ENCODE measurements at regions not wholly inside any gene's neighbourhood (a gene's known extent, or its start where the extent isn't known, plus 50 kb on each side); places are given as distances from the start of the nearest gene placed in this dataset.

- Histone ChIP-seq H3K27ac (ENCODE audit: low read length) (no peak overlapping the region), H3K4me3 (ENCODE audit: control insufficient read depth in 1 of 2, extremely low read depth in 1 of 2, low read length in 1 of 2) (no peak overlapping the region), H3K27me3 (replicated peaks in 1 of 2; ENCODE audit: control insufficient read depth in 2 of 2, extremely low read depth in 1 of 2, insufficient read depth in 2 of 2, low read length in 1 of 2) (no peaks in the 10 kb centered on the region), H3K36me3 (ENCODE audit: control insufficient read depth in 2 of 2, extremely low read depth in 1 of 2, insufficient read depth in 1 of 2, low read length in 1 of 2) (no peaks in the 10 kb centered on the region), H3K9me3 (no peaks in the 10 kb centered on the region), H3K4me1 (ENCODE audit: control insufficient read depth in 1 of 2, extremely low read depth in 1 of 2, insufficient read depth in 2 of 2, low read length in 2 of 2) (no peaks in the 10 kb centered on the region)
- Mint-ChIP-seq H3K36me3 (no peaks in the 10 kb centered on the region), H3K4me1 (no peaks in the 10 kb centered on the region), H3K27ac (no peak overlapping the region), H3K4me3 (no peak overlapping the region), H3K27me3 (peaks cover 0 to 4% of the 10 kb centered on the region in 2 donors), H3K9me3 (peaks cover 4 to 9% (median 5%) of the 10 kb centered on the region in 3 donors)
- no peak for DNase-seq
- POLR2A ChIA-PET = no interaction called here
- CTCF ChIA-PET = interaction anchor here in 1 of 2 donors (0.7 kb wide), 1 partner anchor 666 kb away, joined by 4 read pairs; no protein-coding TSS in a partner anchor
- no peak for ATAC-seq (replicated peaks in 1 of 4)
These were observed 376.6 kb downstream of the RSL24D1 start for GRCh38 chr15:54820098-54820497.

- Mint-ChIP-seq H3K9me3 (peaks cover 11 to 16% (median 13%) of the 10 kb centered on the region in 3 donors), H3K4me1 (no peaks in the 10 kb centered on the region), H3K27ac (no peak overlapping the region), H3K36me3 (no peaks in the 10 kb centered on the region), H3K4me3 (no peak overlapping the region), H3K27me3 (peaks cover 0 to 8% of the 10 kb centered on the region in 2 donors)
- POLR2A ChIA-PET = no interaction called here
- no peak overlapping the region for H3K4me3 ChIP-seq (ENCODE audit: control insufficient read depth in 1 of 2, extremely low read depth in 1 of 2, low read length in 1 of 2)
- 63% methylated on average over 1 of the region's 1 CpG for WGBS (ENCODE audit: insufficient coverage)
- H3K27ac ChIP-seq (ENCODE audit: low read length) = no peak overlapping the region
- H3K36me3 ChIP-seq (ENCODE audit: control insufficient read depth in 2 of 2, extremely low read depth in 1 of 2, insufficient read depth in 1 of 2, low read length in 1 of 2) = no peaks in the 10 kb centered on the region
- no peaks in the 10 kb centered on the region for H3K9me3 ChIP-seq
- CTCF ChIA-PET = no interaction called here
- no peak for ATAC-seq (replicated peaks in 1 of 4)
- DNase-seq = no peak
- no peaks in the 10 kb centered on the region for H3K27me3 ChIP-seq (replicated peaks in 1 of 2; ENCODE audit: control insufficient read depth in 2 of 2, extremely low read depth in 1 of 2, insufficient read depth in 2 of 2, low read length in 1 of 2)
- no peaks in the 10 kb centered on the region for H3K4me1 ChIP-seq (ENCODE audit: control insufficient read depth in 1 of 2, extremely low read depth in 1 of 2, insufficient read depth in 2 of 2, low read length in 2 of 2)
These were observed 380.3 kb downstream of the RSL24D1 start for GRCh38 chr15:54816401-54816800.

GRCh38 chr15:54815556-54815955, 381.2 kb downstream of the RSL24D1 start:
- H3K4me3 Mint-ChIP-seq = no peak overlapping the region
- ChIA-PET POLR2A (no interaction called here), CTCF (no interaction called here)
- no peak overlapping the region for H3K27ac Mint-ChIP-seq
- no peaks in the 10 kb centered on the region for H3K27me3 ChIP-seq (replicated peaks in 1 of 2; ENCODE audit: control insufficient read depth in 2 of 2, extremely low read depth in 1 of 2, insufficient read depth in 2 of 2, low read length in 1 of 2)
- DNase-seq = no peak
- no peaks in the 10 kb centered on the region for H3K4me1 ChIP-seq (ENCODE audit: control insufficient read depth in 1 of 2, extremely low read depth in 1 of 2, insufficient read depth in 2 of 2, low read length in 2 of 2)
- ATAC-seq (replicated peaks in 1 of 4) = no peak
- H3K4me3 ChIP-seq (ENCODE audit: control insufficient read depth in 1 of 2, extremely low read depth in 1 of 2, low read length in 1 of 2) = no peak overlapping the region
- no peaks in the 10 kb centered on the region for H3K36me3 ChIP-seq (ENCODE audit: control insufficient read depth in 2 of 2, extremely low read depth in 1 of 2, insufficient read depth in 1 of 2, low read length in 1 of 2)
- no peaks in the 10 kb centered on the region for H3K9me3 ChIP-seq
- H3K36me3 Mint-ChIP-seq = no peaks in the 10 kb centered on the region
- H3K27ac ChIP-seq (ENCODE audit: low read length) = no peak overlapping the region
- H3K9me3 Mint-ChIP-seq = peaks cover 11 to 16% (median 13%) of the 10 kb centered on the region in 3 donors
- 14% methylated on average over 1 of the region's 4 CpGs for WGBS (ENCODE audit: insufficient coverage)
- H3K27me3 Mint-ChIP-seq = peaks cover 0 to 8% of the 10 kb centered on the region in 2 donors
- H3K4me1 Mint-ChIP-seq = no peaks in the 10 kb centered on the region

GRCh38 chr15:54812383-54812782, 384.4 kb downstream of the RSL24D1 start:
- no peak for ATAC-seq (replicated peaks in 1 of 4)

GRCh38 chr15:54810496-54810895, 386.2 kb downstream of the RSL24D1 start:
- Histone ChIP-seq H3K4me3 (ENCODE audit: control insufficient read depth in 1 of 2, extremely low read depth in 1 of 2, low read length in 1 of 2) (no peak overlapping the region), H3K4me1 (ENCODE audit: control insufficient read depth in 1 of 2, extremely low read depth in 1 of 2, insufficient read depth in 2 of 2, low read length in 2 of 2) (no peaks in the 10 kb centered on the region), H3K27me3 (replicated peaks in 1 of 2; ENCODE audit: control insufficient read depth in 2 of 2, extremely low read depth in 1 of 2, insufficient read depth in 2 of 2, low read length in 1 of 2) (no peaks in the 10 kb centered on the region), H3K36me3 (ENCODE audit: control insufficient read depth in 2 of 2, extremely low read depth in 1 of 2, insufficient read depth in 1 of 2, low read length in 1 of 2) (no peaks in the 10 kb centered on the region), H3K27ac (ENCODE audit: low read length) (no peak overlapping the region), H3K9me3 (no peaks in the 10 kb centered on the region)
- Mint-ChIP-seq H3K27ac (no peak overlapping the region), H3K36me3 (no peaks in the 10 kb centered on the region), H3K27me3 (peaks cover 0 to 12% of the 10 kb centered on the region in 2 donors), H3K4me3 (no peak overlapping the region), H3K9me3 (peaks cover 7 to 13% (median 12%) of the 10 kb centered on the region in 3 donors), H3K4me1 (no peaks in the 10 kb centered on the region)
- ATAC-seq (replicated peaks in 1 of 4) = no peak
- ChIA-PET POLR2A (no interaction called here), CTCF (no interaction called here)
- DNase-seq = no peak

More at GRCh38 chr15:54812383-54812782, 384.4 kb downstream of the RSL24D1 start:
- H3K9me3 Mint-ChIP-seq = peaks cover 7 to 16% (median 11%) of the 10 kb centered on the region in 3 donors
- H3K36me3 ChIP-seq (ENCODE audit: control insufficient read depth in 2 of 2, extremely low read depth in 1 of 2, insufficient read depth in 1 of 2, low read length in 1 of 2) = no peaks in the 10 kb centered on the region
- H3K4me3 ChIP-seq (ENCODE audit: control insufficient read depth in 1 of 2, extremely low read depth in 1 of 2, low read length in 1 of 2) = no peak overlapping the region
- H3K36me3 Mint-ChIP-seq = no peaks in the 10 kb centered on the region
- no peak for DNase-seq
- POLR2A ChIA-PET = no interaction called here
- H3K27ac ChIP-seq (ENCODE audit: low read length) = no peak overlapping the region
- H3K27me3 Mint-ChIP-seq = peaks cover 0 to 4% of the 10 kb centered on the region in 2 donors
- CTCF ChIA-PET = no interaction called here
- H3K27me3 ChIP-seq (replicated peaks in 1 of 2; ENCODE audit: control insufficient read depth in 2 of 2, extremely low read depth in 1 of 2, insufficient read depth in 2 of 2, low read length in 1 of 2) = no peaks in the 10 kb centered on the region
- no peak overlapping the region for H3K27ac Mint-ChIP-seq
- H3K4me3 Mint-ChIP-seq = no peak overlapping the region
- H3K9me3 ChIP-seq = no peaks in the 10 kb centered on the region
- H3K4me1 ChIP-seq (ENCODE audit: control insufficient read depth in 1 of 2, extremely low read depth in 1 of 2, insufficient read depth in 2 of 2, low read length in 2 of 2) = no peaks in the 10 kb centered on the region
- no peaks in the 10 kb centered on the region for H3K4me1 Mint-ChIP-seq

- CTCF ChIA-PET = no interaction called here
- Histone ChIP-seq H3K27me3 (replicated peaks in 1 of 2; ENCODE audit: control insufficient read depth in 2 of 2, extremely low read depth in 1 of 2, insufficient read depth in 2 of 2, low read length in 1 of 2) (no peaks in the 10 kb centered on the region), H3K4me1 (ENCODE audit: control insufficient read depth in 1 of 2, extremely low read depth in 1 of 2, insufficient read depth in 2 of 2, low read length in 2 of 2) (no peaks in the 10 kb centered on the region), H3K9me3 (no peaks in the 10 kb centered on the region), H3K36me3 (ENCODE audit: control insufficient read depth in 2 of 2, extremely low read depth in 1 of 2, insufficient read depth in 1 of 2, low read length in 1 of 2) (no peaks in the 10 kb centered on the region), H3K4me3 (ENCODE audit: control insufficient read depth in 1 of 2, extremely low read depth in 1 of 2, low read length in 1 of 2) (no peak overlapping the region), H3K27ac (ENCODE audit: low read length) (no peak overlapping the region)
- H3K4me3 Mint-ChIP-seq = no peak overlapping the region
- H3K9me3 Mint-ChIP-seq = peaks cover 6 to 12% (median 12%) of the 10 kb centered on the region in 3 donors
- ATAC-seq (replicated peaks in 1 of 4) = no peak
- DNase-seq = no peak
- WGBS (ENCODE audit: insufficient coverage) = no CpG with 5 or more reads among the region's 2 CpGs
- H3K36me3 Mint-ChIP-seq = no peaks in the 10 kb centered on the region
- H3K27me3 Mint-ChIP-seq = peaks cover 0 to 12% of the 10 kb centered on the region in 2 donors
- H3K4me1 Mint-ChIP-seq = no peaks in the 10 kb centered on the region
- no peak overlapping the region for H3K27ac Mint-ChIP-seq
- POLR2A ChIA-PET = no interaction called here
These were observed 386.7 kb downstream of the RSL24D1 start for GRCh38 chr15:54810031-54810430.

GRCh38 chr15:54808321-54808720, 388.4 kb downstream of the RSL24D1 start:
- DNase-seq (no peak), ATAC-seq (replicated peaks in 1 of 4) (no peak)
- Histone ChIP-seq H3K4me3 (ENCODE audit: control insufficient read depth in 1 of 2, extremely low read depth in 1 of 2, low read length in 1 of 2) (no peak overlapping the region), H3K27me3 (replicated peaks in 1 of 2; ENCODE audit: control insufficient read depth in 2 of 2, extremely low read depth in 1 of 2, insufficient read depth in 2 of 2, low read length in 1 of 2) (no peaks in the 10 kb centered on the region), H3K4me1 (ENCODE audit: control insufficient read depth in 1 of 2, extremely low read depth in 1 of 2, insufficient read depth in 2 of 2, low read length in 2 of 2) (no peaks in the 10 kb centered on the region), H3K9me3 (no peaks in the 10 kb centered on the region), H3K27ac (ENCODE audit: low read length) (no peak overlapping the region), H3K36me3 (ENCODE audit: control insufficient read depth in 2 of 2, extremely low read depth in 1 of 2, insufficient read depth in 1 of 2, low read length in 1 of 2) (no peaks in the 10 kb centered on the region)
- Mint-ChIP-seq H3K9me3 (peaks cover 0 to 8% (median 4%) of the 10 kb centered on the region in 3 donors), H3K27ac (no peak overlapping the region), H3K27me3 (peaks cover 0 to 12% of the 10 kb centered on the region in 2 donors), H3K4me1 (no peaks in the 10 kb centered on the region), H3K4me3 (no peak overlapping the region), H3K36me3 (no peaks in the 10 kb centered on the region)
- POLR2A ChIA-PET = no interaction called here
- CTCF ChIA-PET = no interaction called here
- 96% methylated on average over 3 of the region's 3 CpGs for WGBS (ENCODE audit: insufficient coverage)

Data from T-cell (primary cell).